DOHH2 (cell line): ENCODE measurements at regions not wholly inside any gene's neighbourhood (a gene's known extent, or its start where the extent isn't known, plus 50 kb on each side); places are given as distances from the start of the nearest gene placed in this dataset.

Experiments
- H3F3A ChIP-seq: fragments of 200-600 bp; sonication (generic), shearing (Covaris generic); 2 replicates; pipeline ENCODE4 v1.6.0; 2016; ENCODE audit warnings: antibody characterized with exemption, mild to moderate bottlenecking; ENCODE audit not compliant: control insufficient read depth, insufficient read depth
- H3K27ac ChIP-seq: fragments of 200-600 bp; sonication (generic); 2 replicates; pipeline ENCODE4 v1.5.1; 2014; ENCODE audit warnings: low read depth, mild to moderate bottlenecking, low read length, moderate library complexity
- H3K27me3 ChIP-seq: fragments of 200-600 bp; sonication (generic); 2 replicates; pipeline ENCODE4 v1.6.1; 2014; ENCODE audit warnings: mild to moderate bottlenecking, low read length, mixed read lengths; ENCODE audit not compliant: control insufficient read depth
- H3K36me3 ChIP-seq: fragments of 200-600 bp; sonication (generic); 2 replicates; pipeline ENCODE4 v1.6.1; 2014; ENCODE audit warnings: mild to moderate bottlenecking, low read length, moderate library complexity, mixed read lengths; ENCODE audit not compliant: control insufficient read depth
- H3K4me1 ChIP-seq: fragments of 200-600 bp; sonication (generic); 2 replicates; pipeline ENCODE4 v1.6.1; 2014; ENCODE audit warnings: mild to moderate bottlenecking, low read length, mixed read lengths; ENCODE audit not compliant: control insufficient read depth
- H3K4me2 ChIP-seq: fragments of 200-600 bp; sonication (generic); 2 replicates; pipeline ENCODE4 v1.6.0; 2014; ENCODE audit warnings: mild to moderate bottlenecking, low read length, moderate library complexity
- H3K4me3 ChIP-seq: fragments of 200-600 bp; sonication (generic); 2 replicates; pipeline ENCODE4 v1.5.1; 2014; ENCODE audit warnings: mild to moderate bottlenecking, low read length, mixed read lengths
- H3K79me2 ChIP-seq: fragments of 200-600 bp; sonication (generic); 2 replicates; pipeline ENCODE4 v1.6.1; 2014; ENCODE audit warnings: mild to moderate bottlenecking, low read length, mixed read lengths; ENCODE audit not compliant: control insufficient read depth
- H3K9me2 ChIP-seq: fragments of 200-600 bp; sonication (generic); replicated peaks from 2 replicates; pipeline ENCODE4 v1.6.1; 2014; ENCODE audit warnings: mild to moderate bottlenecking, low read length, mixed read lengths; ENCODE audit not compliant: control insufficient read depth
- H3K9me3 ChIP-seq: fragments of 200-600 bp; sonication (generic); 2 replicates; pipeline ENCODE4 v1.6.1; 2014; ENCODE audit warnings: antibody characterized with exemption, low read length, mixed read lengths; ENCODE audit not compliant: control insufficient read depth, insufficient read depth
- H4K20me1 ChIP-seq: fragments of 200-600 bp; sonication (generic); 2 replicates; pipeline ENCODE4 v1.6.0; 2014; ENCODE audit warnings: low read depth, mild to moderate bottlenecking, antibody characterized with exemption, low read length, moderate library complexity; ENCODE audit not compliant: control insufficient read depth, insufficient read depth
- CTCF ChIP-seq: fragments of 200-600 bp; sonication (generic); IDR thresholded peaks from one replicate; pipeline ENCODE4 v1.5.1; 2014; ENCODE audit warnings: antibody characterized with exemption, mild to moderate bottlenecking, low read depth, low read length; ENCODE audit not compliant: poor library complexity, severe bottlenecking
- EZH2phosphoT487 ChIP-seq: fragments of 200-600 bp; sonication (generic); IDR thresholded peaks from 2 replicates; pipeline ENCODE4 v1.6.1; 2017; ENCODE audit warnings: borderline replicate concordance, mild to moderate bottlenecking, antibody characterized with exemption, low read length, moderate library complexity, mixed read lengths

GRCh38 chr7:33841705-33842129 is 63.6 kb upstream of the BMPER start:
- TF ChIP-seq CTCF (no peak), EZH2phosphoT487 (no peak)
- H3K79me2 ChIP-seq, result no peaks in the 10 kb centered on the region
- H3K9me3 ChIP-seq, result 0 out of 2 replicates have a peak, but pooled peaks cover 3% of the 10 kb centered on the region
- H3K4me2 ChIP-seq, result no peak overlapping the region
- no peaks in the 10 kb centered on the region for H4K20me1 ChIP-seq
- H3K4me1 ChIP-seq, result no peaks in the 10 kb centered on the region
- H3K4me3 ChIP-seq, result no peak overlapping the region
- no peaks in the 10 kb centered on the region for H3F3A ChIP-seq
- no peaks in the 10 kb centered on the region for H3K27me3 ChIP-seq
- no peaks in the 10 kb centered on the region for H3K36me3 ChIP-seq
- H3K27ac ChIP-seq, result no peak overlapping the region
- no peaks in the 10 kb centered on the region for H3K9me2 ChIP-seq

- no peak overlapping the region for H3K27ac ChIP-seq
- H3K9me3 ChIP-seq, result 0 out of 2 replicates have a peak, but pooled peaks cover under 1% of the 10 kb centered on the region
- TF ChIP-seq CTCF (no peak), EZH2phosphoT487 (no peak)
- no peak overlapping the region for H3K4me2 ChIP-seq
- H3K4me1 ChIP-seq, result no peaks in the 10 kb centered on the region
- no peaks in the 10 kb centered on the region for H3K79me2 ChIP-seq
- H3K27me3 ChIP-seq, result no peaks in the 10 kb centered on the region
- H4K20me1 ChIP-seq, result no peaks in the 10 kb centered on the region
- H3K9me2 ChIP-seq, result no peaks in the 10 kb centered on the region
- H3K36me3 ChIP-seq, result no peaks in the 10 kb centered on the region
- no peaks in the 10 kb centered on the region for H3F3A ChIP-seq
- no peak overlapping the region for H3K4me3 ChIP-seq
Measured at GRCh38 chr7:33842150-33842549, 63.2 kb upstream of the BMPER start.

- TF ChIP-seq EZH2phosphoT487 (no peak), CTCF (no peak)
- Histone ChIP-seq H4K20me1 (no peaks in the 10 kb centered on the region), H3K4me1 (no peaks in the 10 kb centered on the region), H3K36me3 (no peaks in the 10 kb centered on the region), H3K9me2 (no peaks in the 10 kb centered on the region), H3K4me2 (no peak overlapping the region), H3K27ac (no peak overlapping the region), H3K4me3 (no peak overlapping the region), H3K27me3 (no peaks in the 10 kb centered on the region; the same call in 1 of the 2 replicates), H3K9me3 (no peaks in the 10 kb centered on the region), H3K79me2 (no peaks in the 10 kb centered on the region), H3F3A (no peaks in the 10 kb centered on the region)
Measured at GRCh38 chr7:33845991-33846509, 59.3 kb upstream of the BMPER start.
